Motor neuron (in vitro differentiated cells): ENCODE measurements at regions not wholly inside any gene's neighbourhood (a gene's known extent, or its start where the extent isn't known, plus 50 kb on each side); places are given as distances from the start of the nearest gene placed in this dataset.
A peak's percentile ranks its signal among the peaks of the same experiment; 100 is the strongest.

Source experiments
- ATAC-seq, 8 experiments: fragments of 200-7000 bp; cut with Tn5 transposase; replicated peaks in 6 of 8; 2 replicates each; pipeline ENCODE4 v1.8.0; 2021; ENCODE audit warnings: mild to moderate bottlenecking in 8 of 8, moderate library complexity in 8 of 8
- H3K27ac ChIP-seq, 2 donors: fragments of 250-450 bp; sonication (Bioruptor Pico); 2 replicates each; pipeline ENCODE4 v1.9.0; 2021; ENCODE audit warnings: antibody characterized with exemption in 2 of 2, mild to moderate bottlenecking in 2 of 2, moderate library complexity in 1 of 2
- H3K4me1 ChIP-seq, 2 donors: fragments of 250-450 bp; sonication (Bioruptor Pico); replicated peaks in 1 of 2; 2 replicates each; pipeline ENCODE4 v1.6.1; 2021; ENCODE audit warnings: antibody characterized with exemption in 2 of 2, mild to moderate bottlenecking in 2 of 2, moderate library complexity in 1 of 2
- H3K4me3 ChIP-seq, 5 donors: fragments of 250-450 bp; sonication (Bioruptor Pico); 2 replicates each; pipeline ENCODE4 v1.9.0; 2021; ENCODE audit warnings: antibody characterized with exemption in 5 of 5, mild to moderate bottlenecking in 5 of 5, moderate library complexity in 4 of 5
- WGBS, 10 experiments: fragments of 450-650 bp; shearing (Covaris generic); methylation state at CpG; one replicate each; pipeline ENCODE4 v1.0.0; 2022; 5-methylcytosine and 5-hydroxymethylcytosine counted together
- in situ Hi-C, 9 experiments: fragments of 400-800 bp; cut with MboI; loops; one replicate each; pipeline ENCODE4 v1.15.0; 2021; ENCODE audit warnings: low sequenced_read_pairs in 9 of 9, low pct_unique_long_range_greater_than_20kb in 2 of 9; ENCODE audit not compliant: unreplicated experiment in 9 of 9

- Histone ChIP-seq H3K27ac (no peak overlapping the region), H3K4me3 (no peak overlapping the region), H3K4me1 (no peaks in the 10 kb centered on the region)
- ATAC-seq = peak in 1 of 8 experiments; percentile 45
- in situ Hi-C loops = loop anchor here in 8 of 9 experiments (10.0 to 25.0 kb wide), 3 partner anchors 570 to 745 kb away; no protein-coding TSS in a partner anchor
- 40 to 100% (median 84%) methylated on average over 1 to 3 of the region's 3 CpGs; no CpG with 5 or more reads in 2 of the 10 experiments for WGBS, 10 experiments
These were observed 327.5 kb downstream of the ARPP21 start for GRCh38 chr3:35966629-35967464.

- 0 to 100% (median 70%) methylated on average over 1 of the region's 1 CpG; no CpG with 5 or more reads in 1 of the 10 experiments for WGBS, 10 experiments
- ATAC-seq = no peak
- Histone ChIP-seq H3K4me1 (no peaks in the 10 kb centered on the region), H3K27ac (no peak overlapping the region), H3K4me3 (no peak overlapping the region)
- in situ Hi-C loops = loop anchor here in 8 of 9 experiments (10.0 to 25.0 kb wide), 3 partner anchors 569 to 744 kb away; no protein-coding TSS in a partner anchor
These were observed 328.8 kb downstream of the ARPP21 start for GRCh38 chr3:35968043-35968622.

GRCh38 chr3:35969406-35969805 is 330.1 kb downstream of the ARPP21 start:
- in situ Hi-C loops = loop anchor here in 8 of 9 experiments (10.0 to 25.0 kb wide), 3 partner anchors 568 to 743 kb away; no protein-coding TSS in a partner anchor
- Histone ChIP-seq H3K4me1 (no peaks in the 10 kb centered on the region), H3K4me3 (no peak overlapping the region), H3K27ac (no peak overlapping the region)
- WGBS, 10 experiments = 4 to 100% (median 60%) methylated on average over 1 to 3 of the region's 3 CpGs; no CpG with 5 or more reads in 1 of the 10 experiments
- peak in 1 of 8 experiments; percentile 24 for ATAC-seq

GRCh38 chr3:35970793-35971192 is 331.5 kb downstream of the ARPP21 start:
- in situ Hi-C loops = loop anchor here in 8 of 9 experiments (10.0 to 25.0 kb wide), 3 partner anchors 567 to 742 kb away; no protein-coding TSS in a partner anchor
- H3K4me1 ChIP-seq = no peaks in the 10 kb centered on the region
- no peak overlapping the region for H3K4me3 ChIP-seq
- no peak for ATAC-seq
- 43 to 100% (median 80%) methylated on average over 1 to 2 of the region's 2 CpGs; no CpG with 5 or more reads in 3 of the 10 experiments for WGBS, 10 experiments
- no peak overlapping the region for H3K27ac ChIP-seq

GRCh38 chr3:35971686-35972085 is 332.4 kb downstream of the ARPP21 start:
- H3K27ac ChIP-seq = no peak overlapping the region
- no peak for ATAC-seq
- no peak overlapping the region for H3K4me3 ChIP-seq
- H3K4me1 ChIP-seq = no peaks in the 10 kb centered on the region
- 0 to 91% (median 75%) methylated on average over 1 of the region's 1 CpG; no CpG with 5 or more reads in 5 of the 10 experiments for WGBS, 10 experiments
- in situ Hi-C loops = loop anchor here in 8 of 9 experiments (10.0 to 25.0 kb wide), 3 partner anchors 566 to 741 kb away; no protein-coding TSS in a partner anchor

GRCh38 chr3:35974872-35975271 is 335.5 kb downstream of the ARPP21 start:
- H3K4me1 ChIP-seq = no peaks in the 10 kb centered on the region
- in situ Hi-C loops = loop anchor here in 8 of 9 experiments (10.0 to 25.0 kb wide), 4 partner anchors 112 to 737 kb away; no protein-coding TSS in a partner anchor
- no peak overlapping the region for H3K4me3 ChIP-seq
- ATAC-seq = no peak
- no peak overlapping the region for H3K27ac ChIP-seq

GRCh38 chr3:35986161-35986560 is 346.8 kb downstream of the ARPP21 start:
- in situ Hi-C loops = loop anchor here in 1 of 9 experiments (25.0 kb wide), 1 partner anchor 101 kb away; no protein-coding TSS in a partner anchor
- H3K4me3 ChIP-seq = no peak overlapping the region

GRCh38 chr3:35987386-35987785 is 348.1 kb downstream of the ARPP21 start:
- no peaks in the 10 kb centered on the region for H3K4me1 ChIP-seq
- no peak for ATAC-seq
- no peak overlapping the region for H3K4me3 ChIP-seq
- in situ Hi-C loops = loop anchor here in 1 of 9 experiments (25.0 kb wide), 1 partner anchor 100 kb away; no protein-coding TSS in a partner anchor
- H3K27ac ChIP-seq = no peak overlapping the region

More at GRCh38 chr3:35986161-35986560, 346.8 kb downstream of the ARPP21 start:
- Histone ChIP-seq H3K27ac (no peak overlapping the region), H3K4me1 (no peaks in the 10 kb centered on the region)
- no peak for ATAC-seq

- 0 to 100% (median 75%) methylated on average over 1 to 2 of the region's 2 CpGs; no CpG with 5 or more reads in 1 of the 10 experiments for WGBS, 10 experiments
- H3K4me3 ChIP-seq = no peak overlapping the region
- ATAC-seq = no peak
- H3K27ac ChIP-seq = no peak overlapping the region
- in situ Hi-C loops = loop anchor here in 1 of 9 experiments (25.0 kb wide), 1 partner anchor 95 kb away; no protein-coding TSS in a partner anchor
- H3K4me1 ChIP-seq = no peaks in the 10 kb centered on the region
These were observed 352.7 kb downstream of the ARPP21 start for GRCh38 chr3:35992041-35992440.

- in situ Hi-C loops = no loop called here
- 44 to 100% (median 83%) methylated on average over 1 to 2 of the region's 2 CpGs; no CpG with 5 or more reads in 2 of the 10 experiments for WGBS, 10 experiments
These were observed 368.5 kb upstream of the STAC start for GRCh38 chr3:36011791-36012190.

GRCh38 chr3:36013425-36013824 is 366.9 kb upstream of the STAC start:
- H3K4me3 ChIP-seq = no peak overlapping the region
- WGBS, 10 experiments = 0 to 78% (median 33%) methylated on average over 1 of the region's 1 CpG; no CpG with 5 or more reads in 3 of the 10 experiments
- ATAC-seq = peak in 5 of 8 experiments; percentile 77 to 99 (median 92)
- in situ Hi-C loops = no loop called here
- H3K4me1 ChIP-seq = peaks cover 0 to 8% of the 10 kb centered on the region in 2 donors
- no peak overlapping the region for H3K27ac ChIP-seq

More at GRCh38 chr3:36011791-36012190, 368.5 kb upstream of the STAC start:
- Histone ChIP-seq H3K4me3 (no peak overlapping the region), H3K4me1 (peaks cover 0 to 8% of the 10 kb centered on the region in 2 donors), H3K27ac (no peak overlapping the region)
- ATAC-seq = no peak

- Histone ChIP-seq H3K4me3 (no peak overlapping the region), H3K4me1 (no peaks in the 10 kb centered on the region), H3K27ac (no peak overlapping the region)
- in situ Hi-C loops = no loop called here
- 11 to 100% (median 95%) methylated on average over 2 to 3 of the region's 3 CpGs; no CpG with 5 or more reads in 4 of the 10 experiments for WGBS, 10 experiments
- no peak for ATAC-seq
These were observed 355.1 kb upstream of the STAC start for GRCh38 chr3:36025232-36025631.
